Stimulated activated CD8-positive, alpha-beta memory T cell treated with anti-CD3 and anti-CD28 coated beads, Interleukin-7, amount 100 ng/mL, for 48 hours (primary cell): ENCODE measurements at regions not wholly inside any gene's neighbourhood (a gene's known extent, or its start where the extent isn't known, plus 50 kb on each side); places are given as distances from the start of the nearest gene placed in this dataset.

ENCODE experiments used
- DNase-seq, 2 donors: peaks; one replicate each; pipeline ENCODE4 v3.0.0-alpha.2; 2020; ENCODE audit warnings: low read depth in 1 of 2; ENCODE audit errors: extremely low read depth in 1 of 2

GRCh38 chr10:33820531-33820930, 486.1 kb upstream of the NRP1 start:
- no peak for DNase-seq

- DNase-seq: no peak
Observed at GRCh38 chr10:33819206-33819605, 484.7 kb upstream of the NRP1 start.

- DNase-seq: no peak
Observed at GRCh38 chr10:33818343-33818742, 483.9 kb upstream of the NRP1 start.

GRCh38 chr10:33817605-33818004, 483.1 kb upstream of the NRP1 start:
- DNase-seq: no peak

- no peak for DNase-seq
Observed at GRCh38 chr10:33815776-33816175, 481.3 kb upstream of the NRP1 start.

- DNase-seq: no peak
Observed at GRCh38 chr10:33813871-33814270, 479.4 kb upstream of the NRP1 start.

- DNase-seq: no peak
Observed at GRCh38 chr10:33813415-33813814, 478.9 kb upstream of the NRP1 start.

- no peak for DNase-seq
Observed at GRCh38 chr10:33812586-33812985, 478.1 kb upstream of the NRP1 start.

- no peak for DNase-seq
Observed at GRCh38 chr10:33810986-33811385, 476.5 kb upstream of the NRP1 start.

- no peak for DNase-seq
Observed at GRCh38 chr10:33809732-33810131, 475.3 kb upstream of the NRP1 start.

- no peak for DNase-seq
Observed at GRCh38 chr10:33808475-33808874, 474.0 kb upstream of the NRP1 start.

GRCh38 chr10:33807531-33808359, 473.3 kb upstream of the NRP1 start:
- no peak for DNase-seq

GRCh38 chr10:33805831-33806230, 471.4 kb upstream of the NRP1 start:
- no peak for DNase-seq

GRCh38 chr10:33804584-33804983, 470.1 kb upstream of the NRP1 start:
- DNase-seq: no peak

- DNase-seq: no peak
Observed at GRCh38 chr10:33803248-33803647, 468.8 kb upstream of the NRP1 start.

GRCh38 chr10:33802566-33802965, 468.1 kb upstream of the NRP1 start:
- DNase-seq: no peak

- no peak for DNase-seq
Observed at GRCh38 chr10:33801705-33802104, 467.2 kb upstream of the NRP1 start.

GRCh38 chr10:33800986-33801385, 466.5 kb upstream of the NRP1 start:
- no peak for DNase-seq

GRCh38 chr10:33800545-33800944, 466.1 kb upstream of the NRP1 start:
- DNase-seq: no peak

- DNase-seq: no peak
Observed at GRCh38 chr10:33799944-33800323, 465.5 kb upstream of the NRP1 start.

- no peak for DNase-seq
Observed at GRCh38 chr10:33799281-33799943, 464.9 kb upstream of the NRP1 start.

- DNase-seq: no peak
Observed at GRCh38 chr10:33798754-33799153, 464.3 kb upstream of the NRP1 start.
